ENCODE measurements at regions not wholly inside any gene's neighbourhood (a gene's known extent, or its start where the extent isn't known, plus 50 kb on each side); places are given as distances from the start of the nearest gene placed in this dataset.

GRCh38 chr6:90681863-90682262, 95.0 kb upstream of the MAP3K7 start:
- Histone ChIP-seq H3K36me3 (ENCODE audit: insufficient read depth, low read length, poor library complexity, severe bottlenecking) (no peaks in the 10 kb centered on the region), H3K4me3 (ENCODE audit: low read depth, low read length, poor library complexity, severe bottlenecking) (no peak overlapping the region), H3K9me3 (ENCODE audit: low read depth, low read length, poor library complexity, severe bottlenecking) (no peaks in the 10 kb centered on the region), H3K4me1 (ENCODE audit: insufficient read depth, low read length, poor library complexity, severe bottlenecking) (peaks cover 12% of the 10 kb centered on the region), H3K27me3 (replicated peaks; ENCODE audit: insufficient read depth, low read depth, low read length, poor library complexity) (peaks cover 69% of the 10 kb centered on the region), H3K27ac (ENCODE audit: low read depth, low read length, poor library complexity, severe bottlenecking) (no peak overlapping the region)
- TF ChIP-seq EZH2 (IDR thresholded peaks at IDR 0.05; ENCODE audit: borderline replicate concordance, low read depth, low read length, poor library complexity, severe bottlenecking) = no peak
- TF ChIP-seq CTCF (conservative IDR thresholded peaks at IDR 0.05; ENCODE audit: low read depth, low read length) = no peak
- ChIA-PET CTCF (no interaction called here), POLR2A (ENCODE audit: low non-redundant PET) (no interaction called here)
- intact Hi-C loops (cut with micrococcal nuclease; ENCODE audit: unreplicated experiment) = no loop called here
- no TSS peak for BruUV-seq (replicated peaks)
- DNase-seq (ENCODE audit: low spot score) = no peak

- CTCF ChIA-PET = no interaction called here
These were observed 91.3 kb upstream of the MAP3K7 start for GRCh38 chr6:90678049-90678779.

GRCh38 chr6:90677440-90677839, 90.6 kb upstream of the MAP3K7 start:
- no peaks in the 10 kb centered on the region for H3K9me3 ChIP-seq (ENCODE audit: low read depth, low read length, poor library complexity, severe bottlenecking)

More at GRCh38 chr6:90678049-90678779, 91.3 kb upstream of the MAP3K7 start:
- Histone ChIP-seq H3K27me3 (replicated peaks; ENCODE audit: insufficient read depth, low read depth, low read length, poor library complexity) (peaks cover 63% of the 10 kb centered on the region), H3K4me3 (ENCODE audit: low read depth, low read length, poor library complexity, severe bottlenecking) (no peak overlapping the region), H3K9me3 (ENCODE audit: low read depth, low read length, poor library complexity, severe bottlenecking) (no peaks in the 10 kb centered on the region), H3K27ac (ENCODE audit: low read depth, low read length, poor library complexity, severe bottlenecking) (no peak overlapping the region), H3K36me3 (ENCODE audit: insufficient read depth, low read length, poor library complexity, severe bottlenecking) (no peaks in the 10 kb centered on the region), H3K4me1 (ENCODE audit: insufficient read depth, low read length, poor library complexity, severe bottlenecking) (peaks cover 18% of the 10 kb centered on the region)
- TF ChIP-seq EZH2 (IDR thresholded peaks at IDR 0.05; ENCODE audit: borderline replicate concordance, low read depth, low read length, poor library complexity, severe bottlenecking) = no peak
- POLR2A ChIA-PET (ENCODE audit: low non-redundant PET) = no interaction called here
- no peak for DNase-seq (ENCODE audit: low spot score)
- BruUV-seq (replicated peaks) = no TSS peak
- intact Hi-C loops (cut with micrococcal nuclease; ENCODE audit: unreplicated experiment) = no loop called here

More at GRCh38 chr6:90677440-90677839, 90.6 kb upstream of the MAP3K7 start:
- ChIA-PET CTCF (no interaction called here), POLR2A (ENCODE audit: low non-redundant PET) (no interaction called here)
- intact Hi-C loops (cut with micrococcal nuclease; ENCODE audit: unreplicated experiment) = no loop called here
- Histone ChIP-seq H3K4me3 (ENCODE audit: low read depth, low read length, poor library complexity, severe bottlenecking) (no peak overlapping the region), H3K27ac (ENCODE audit: low read depth, low read length, poor library complexity, severe bottlenecking) (no peak overlapping the region), H3K36me3 (ENCODE audit: insufficient read depth, low read length, poor library complexity, severe bottlenecking) (no peaks in the 10 kb centered on the region), H3K27me3 (replicated peaks; ENCODE audit: insufficient read depth, low read depth, low read length, poor library complexity) (peaks cover 55% of the 10 kb centered on the region), H3K4me1 (ENCODE audit: insufficient read depth, low read length, poor library complexity, severe bottlenecking) (peaks cover 18% of the 10 kb centered on the region)
- BruUV-seq (replicated peaks) = no TSS peak
- TF ChIP-seq EZH2 (IDR thresholded peaks at IDR 0.05; ENCODE audit: borderline replicate concordance, low read depth, low read length, poor library complexity, severe bottlenecking) (no peak), CTCF (conservative IDR thresholded peaks at IDR 0.05; ENCODE audit: low read depth, low read length) (no peak)
- peak; percentile 80 for DNase-seq (ENCODE audit: low spot score)

Measured in A673 (cell line).